ENCODE measurements at regions not wholly inside any gene's neighbourhood (a gene's known extent, or its start where the extent isn't known, plus 50 kb on each side); places are given as distances from the start of the nearest gene placed in this dataset.

- H3K27me3 ChIP-seq (ENCODE audit: insufficient read depth, low read length): no peaks in the 10 kb centered on the region
- H3K4me1 ChIP-seq (ENCODE audit: control insufficient read depth in 1 of 2, insufficient read depth in 2 of 2, low read length in 2 of 2): no peaks in the 10 kb centered on the region
- intact Hi-C loops (cut with micrococcal nuclease): no loop called here
- H3K9ac ChIP-seq (ENCODE audit: low read length): no peak overlapping the region
- H3K27ac ChIP-seq (ENCODE audit: low read depth, low read length): no peak overlapping the region
- H3K9me3 ChIP-seq (ENCODE audit: control insufficient read depth in 1 of 2, insufficient read depth in 1 of 2, low read depth in 1 of 2, low read length in 2 of 2): 0 out of 4 replicates have a peak, but pooled peaks cover 0 to 3% of the 10 kb centered on the region in 2 experiments
- no peaks in the 10 kb centered on the region for H3K79me2 ChIP-seq (ENCODE audit: insufficient read depth, low read length)
- no peaks in the 10 kb centered on the region for H4K20me1 ChIP-seq (ENCODE audit: insufficient read depth)
- RAD21 ChIA-PET (ENCODE audit: low non-redundant PET in 1 of 2, low total read pairs in 2 of 2, uncharacterized antibody in 2 of 2, unreplicated experiment in 2 of 2): no interaction called here
- POLR2A ChIA-PET: no interaction called here
- no peak overlapping the region for H3K4me2 ChIP-seq (ENCODE audit: low read length)
- H2AFZ ChIP-seq (ENCODE audit: low read depth, low read length, poor library complexity, severe bottlenecking): no peak overlapping the region
- ATAC-seq (no peak), DNase-seq (ENCODE audit: low read depth, low spot score) (no peak)
- H3K4me3 ChIP-seq (replicated peaks in 1 of 2; ENCODE audit: low read depth in 1 of 2, low read length in 2 of 2): no peak overlapping the region
- H3K9me2 ChIP-seq (ENCODE audit: insufficient read depth): no peaks in the 10 kb centered on the region
- TF ChIP-seq TCF7L2 (IDR thresholded peaks at IDR 0.05; ENCODE audit: borderline replicate concordance, extremely low read depth, insufficient read depth, insufficient read length): no peak
- TF ChIP-seq ATF3 (IDR thresholded peaks at IDR 0.05): no peak
- no peak for TF ChIP-seq SIN3A (IDR thresholded peaks at IDR 0.05; ENCODE audit: low read depth)
- TF ChIP-seq YY1 (IDR thresholded peaks at IDR 0.05; ENCODE audit: extremely low read depth, insufficient replicate concordance, low read depth, low read length): no peak
- H3K36me3 ChIP-seq (ENCODE audit: control insufficient read depth in 1 of 2, insufficient read depth in 2 of 2, low read length in 2 of 2): no peaks in the 10 kb centered on the region
- no TSS peak for BruUV-seq (replicated peaks)
- CTCF ChIA-PET: no interaction called here
Observed at GRCh38 chr22:48004936-48005335, 1242.5 kb downstream of the TBC1D22A start.

- no peaks in the 10 kb centered on the region for H3K4me1 ChIP-seq (ENCODE audit: control insufficient read depth in 1 of 2, insufficient read depth in 2 of 2, low read length in 2 of 2)
- no peak for TF ChIP-seq ELF1 (IDR thresholded peaks at IDR 0.05; ENCODE audit: borderline replicate concordance, low read depth)
- no peak for TF ChIP-seq RAD21 (IDR thresholded peaks at IDR 0.05; ENCODE audit: low read depth)
- TF ChIP-seq, protein P1, sequence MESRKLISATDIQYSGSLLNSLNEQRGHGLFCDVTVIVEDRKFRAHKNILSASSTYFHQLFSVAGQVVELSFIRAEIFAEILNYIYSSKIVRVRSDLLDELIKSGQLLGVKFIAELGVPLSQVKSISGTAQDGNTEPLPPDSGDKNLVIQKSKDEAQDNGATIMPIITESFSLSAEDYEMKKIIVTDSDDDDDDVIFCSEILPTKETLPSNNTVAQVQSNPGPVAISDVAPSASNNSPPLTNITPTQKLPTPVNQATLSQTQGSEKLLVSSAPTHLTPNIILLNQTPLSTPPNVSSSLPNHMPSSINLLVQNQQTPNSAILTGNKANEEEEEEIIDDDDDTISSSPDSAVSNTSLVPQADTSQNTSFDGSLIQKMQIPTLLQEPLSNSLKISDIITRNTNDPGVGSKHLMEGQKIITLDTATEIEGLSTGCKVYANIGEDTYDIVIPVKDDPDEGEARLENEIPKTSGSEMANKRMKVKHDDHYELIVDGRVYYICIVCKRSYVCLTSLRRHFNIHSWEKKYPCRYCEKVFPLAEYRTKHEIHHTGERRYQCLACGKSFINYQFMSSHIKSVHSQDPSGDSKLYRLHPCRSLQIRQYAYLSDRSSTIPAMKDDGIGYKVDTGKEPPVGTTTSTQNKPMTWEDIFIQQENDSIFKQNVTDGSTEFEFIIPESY (IDR thresholded peaks at IDR 0.05; ENCODE audit: extremely low read depth, insufficient replicate concordance, low read length): no peak
- TF ChIP-seq TCF7L2 (IDR thresholded peaks at IDR 0.05; ENCODE audit: borderline replicate concordance, extremely low read depth, insufficient read depth, insufficient read length): no peak
- TF ChIP-seq ZFX (IDR thresholded peaks at IDR 0.05): no peak
- no peak for TF ChIP-seq EZH2phosphoT487 (IDR thresholded peaks at IDR 0.05; ENCODE audit: borderline replicate concordance)
- TF ChIP-seq SIN3A (IDR thresholded peaks at IDR 0.05; ENCODE audit: low read depth): no peak
- no peak for TF ChIP-seq YY1 (IDR thresholded peaks at IDR 0.05; ENCODE audit: extremely low read depth, insufficient replicate concordance, low read depth, low read length)
- no peak for TF ChIP-seq POLR2A (IDR thresholded peaks at IDR 0.05; ENCODE audit: borderline replicate concordance, extremely low read depth, insufficient read depth, insufficient read length)
- TF ChIP-seq ATF3 (IDR thresholded peaks at IDR 0.05): no peak
- no peak for TF ChIP-seq SP1 (IDR thresholded peaks at IDR 0.05; ENCODE audit: low read depth)
- TF ChIP-seq, protein P2, sequence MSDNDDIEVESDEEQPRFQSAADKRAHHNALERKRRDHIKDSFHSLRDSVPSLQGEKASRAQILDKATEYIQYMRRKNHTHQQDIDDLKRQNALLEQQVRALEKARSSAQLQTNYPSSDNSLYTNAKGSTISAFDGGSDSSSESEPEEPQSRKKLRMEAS (IDR thresholded peaks at IDR 0.05): no peak
- no peak for TF ChIP-seq EGR1 (IDR thresholded peaks at IDR 0.05; ENCODE audit: low read depth)
- H3K9ac ChIP-seq (ENCODE audit: low read length): no peak overlapping the region
- no peaks in the 10 kb centered on the region for H3K27me3 ChIP-seq (ENCODE audit: insufficient read depth, low read length)
- H3K9me2 ChIP-seq (ENCODE audit: insufficient read depth): no peaks in the 10 kb centered on the region
- no peak overlapping the region for H3K4me2 ChIP-seq (ENCODE audit: low read length)
- H3K79me2 ChIP-seq (ENCODE audit: insufficient read depth, low read length): no peaks in the 10 kb centered on the region
- no peak overlapping the region for H3K27ac ChIP-seq (ENCODE audit: low read depth, low read length)
- no peak overlapping the region for H2AFZ ChIP-seq (ENCODE audit: low read depth, low read length, poor library complexity, severe bottlenecking)
- intact Hi-C loops (cut with micrococcal nuclease): no loop called here
- no peaks in the 10 kb centered on the region for H4K20me1 ChIP-seq (ENCODE audit: insufficient read depth)
- H3K36me3 ChIP-seq (ENCODE audit: control insufficient read depth in 1 of 2, insufficient read depth in 2 of 2, low read length in 2 of 2): no peaks in the 10 kb centered on the region
- DNase-seq (ENCODE audit: low read depth, low spot score) (no peak), ATAC-seq (no peak)
- ChIA-PET RAD21 (ENCODE audit: low non-redundant PET in 1 of 2, low total read pairs in 2 of 2, uncharacterized antibody in 2 of 2, unreplicated experiment in 2 of 2) (no interaction called here), POLR2A (no interaction called here), CTCF (no interaction called here)
- 0 out of 4 replicates have a peak, but pooled peaks cover 0 to 1% of the 10 kb centered on the region in 2 experiments for H3K9me3 ChIP-seq (ENCODE audit: control insufficient read depth in 1 of 2, insufficient read depth in 1 of 2, low read depth in 1 of 2, low read length in 2 of 2)
- H3K4me3 ChIP-seq (replicated peaks in 1 of 2; ENCODE audit: low read depth in 1 of 2, low read length in 2 of 2): no peak overlapping the region
- no TSS peak for BruUV-seq (replicated peaks)
Observed at GRCh38 chr22:48004038-48004437, 1241.6 kb downstream of the TBC1D22A start.
